ENCODE measurements at regions not wholly inside any gene's neighbourhood (a gene's known extent, or its start where the extent isn't known, plus 50 kb on each side); places are given as distances from the start of the nearest gene placed in this dataset.

GRCh38 chr13:47067306-47067705, 170.5 kb upstream of the HTR2A start (continued):
- no peak for TF ChIP-seq ZNF691 (CRISPR knock-in tag; IDR thresholded peaks at IDR 0.05; ENCODE audit: borderline replicate concordance, low read depth)
- no peak for TF ChIP-seq ZNF792 (CRISPR knock-in tag; IDR thresholded peaks at IDR 0.05)
- no peak for TF ChIP-seq ZNF382 (CRISPR knock-in tag; IDR thresholded peaks at IDR 0.05; ENCODE audit: borderline replicate concordance)
- no peak for TF ChIP-seq TOPORS (CRISPR knock-in tag; IDR thresholded peaks at IDR 0.05)
- TF ChIP-seq FOXK2 (IDR thresholded peaks at IDR 0.05): no peak

- Histone ChIP-seq H3K9me3 (ENCODE audit: low read length) (peaks cover 18% of the 10 kb centered on the region), H4K20me1 (ENCODE audit: insufficient read depth, low read length) (no peaks in the 10 kb centered on the region), H3K36me3 (replicated peaks in 1 of 2; ENCODE audit: control insufficient read depth in 1 of 2, insufficient read depth in 2 of 2, low read length in 2 of 2) (no peaks in the 10 kb centered on the region), H3K27me3 (ENCODE audit: control insufficient read depth in 1 of 2, insufficient read depth in 2 of 2, low read length in 2 of 2) (no peaks in the 10 kb centered on the region), H2AFZ (ENCODE audit: low read length) (no peak overlapping the region), H3K4me3 (replicated peaks in 1 of 3; ENCODE audit: insufficient read depth in 1 of 3, low read depth in 2 of 3, low read length in 3 of 3) (no peak overlapping the region), H3K27ac (ENCODE audit: extremely low read length, insufficient read depth, low read length) (no peak overlapping the region), H3K9ac (ENCODE audit: insufficient read depth, low read depth, low read length) (no peak overlapping the region), H3K4me2 (ENCODE audit: low read depth, low read length) (no peak overlapping the region), H3K79me2 (ENCODE audit: insufficient read depth, low read length) (no peaks in the 10 kb centered on the region), H3K4me1 (ENCODE audit: insufficient read depth, low read length) (no peaks in the 10 kb centered on the region)
- ChIA-PET POLR2A (no interaction called here), CTCF (ENCODE audit: low intra/inter-chr PET ratio, low total read pairs) (no interaction called here)
- DNase-seq (ENCODE audit: low spot score): no peak
- no peak for ATAC-seq
- in situ Hi-C loops (cut with HindIII; ENCODE audit: extremely low pct_ligation_motif_present, low pct_unique_long_range_greater_than_20kb): no loop called here
- intact Hi-C loops (cut with micrococcal nuclease; ENCODE audit: unreplicated experiment): no loop called here
- no TSS peak for BruUV-seq (replicated peaks)
- no peak for TF ChIP-seq ATF7-NPFF (CRISPR knock-in tag; IDR thresholded peaks at IDR 0.05; ENCODE audit: low read depth)
- TF ChIP-seq IKZF4 (CRISPR knock-in tag; IDR thresholded peaks at IDR 0.05; ENCODE audit: borderline replicate concordance, low read depth, not compliant biosample characterization): no peak
- TF ChIP-seq NFE2 (CRISPR knock-in tag; IDR thresholded peaks at IDR 0.05): no peak
- no peak for TF ChIP-seq ZBTB7A (CRISPR knock-in tag; IDR thresholded peaks at IDR 0.05)
- TF ChIP-seq ZNF337 (CRISPR knock-in tag; IDR thresholded peaks at IDR 0.05; ENCODE audit: borderline replicate concordance, low read depth): no peak
- no peak for FAIRE-seq
Observed at GRCh38 chr13:47066226-47066625, 169.4 kb upstream of the HTR2A start.

Data from HepG2 (cell line).